Activated T-helper 2 cell treated with anti-CD3 and anti-CD28 coated beads, Interferon-gamma antibody, Interleukin-2, Interleukin-4, amounts not matched to agents 10 μg/mL and 5 μg/mL and 100 μg/mL, durations not matched to agents 14 hours and 24 hours and 36 hours (primary cell): ENCODE measurements at regions not wholly inside any gene's neighbourhood (a gene's known extent, or its start where the extent isn't known, plus 50 kb on each side); places are given as distances from the start of the nearest gene placed in this dataset.
"Not testable (repeated sequence)": the region's sequence is repeated elsewhere in the genome, so short reads cannot be mapped to it uniquely, and the experiment has no call there.

ENCODE experiments used
- DNase-seq: peaks from one replicate; pipeline ENCODE4 v3.0.0; 2021; ENCODE audit warnings: low spot score
- H3K27ac Mint-ChIP-seq: one replicate; pipeline ENCODE4 v1.8.0; 2021; ENCODE audit warnings: mixed read lengths
- H3K27me3 Mint-ChIP-seq: one replicate; pipeline ENCODE4 v1.8.0; 2021; ENCODE audit warnings: low read depth, mixed read lengths
- H3K36me3 Mint-ChIP-seq: one replicate; pipeline ENCODE4 v1.8.0; 2021; ENCODE audit warnings: low read depth, mixed read lengths
- H3K4me1 Mint-ChIP-seq: one replicate; pipeline ENCODE4 v1.8.0; 2021; ENCODE audit warnings: low read depth, mixed read lengths
- H3K4me3 Mint-ChIP-seq: one replicate; pipeline ENCODE4 v1.8.0; 2021; ENCODE audit warnings: low read depth, mild to moderate bottlenecking, moderate library complexity, mixed read lengths
- H3K9me3 Mint-ChIP-seq: one replicate; pipeline ENCODE4 v1.8.0; 2021; ENCODE audit warnings: mixed read lengths
- intact Hi-C: fragments of 100-400 bp; cut with micrococcal nuclease; formaldehyde crosslinking; loops from one replicate; pipeline ENCODE4 v1.15.1; 2023

DNA sequence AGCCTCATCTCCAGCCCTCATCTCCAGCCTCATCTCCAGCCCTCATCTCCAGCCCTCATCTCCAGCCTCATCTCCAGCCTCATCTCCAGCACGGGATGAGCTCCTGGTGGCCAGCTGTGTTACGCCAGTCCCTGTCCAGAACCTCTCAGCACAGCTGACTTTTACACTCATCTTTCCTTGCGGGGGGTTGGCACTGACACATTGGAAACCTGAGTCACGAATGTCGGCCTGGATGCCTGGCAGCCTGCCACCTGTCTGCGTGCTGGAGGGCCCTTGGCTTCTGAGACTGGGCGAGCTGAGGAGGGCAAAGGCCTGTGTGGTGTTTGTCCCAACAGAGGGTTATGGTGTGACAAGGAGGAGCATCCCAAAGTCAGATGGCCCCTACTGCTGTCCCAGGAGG, 66.1 kb upstream of the HGFAC start:
- Mint-ChIP-seq H3K4me1 (peaks cover 8% of the 10 kb centered on the region), H3K36me3 (peaks cover 3% of the 10 kb centered on the region), H3K4me3 (no peak overlapping the region), H3K27me3 (peaks cover 16% of the 10 kb centered on the region), H3K9me3 (peaks cover 17% of the 10 kb centered on the region), H3K27ac (no peak overlapping the region)
- intact Hi-C loops, result no loop called here
- no peak for DNase-seq

DNA sequence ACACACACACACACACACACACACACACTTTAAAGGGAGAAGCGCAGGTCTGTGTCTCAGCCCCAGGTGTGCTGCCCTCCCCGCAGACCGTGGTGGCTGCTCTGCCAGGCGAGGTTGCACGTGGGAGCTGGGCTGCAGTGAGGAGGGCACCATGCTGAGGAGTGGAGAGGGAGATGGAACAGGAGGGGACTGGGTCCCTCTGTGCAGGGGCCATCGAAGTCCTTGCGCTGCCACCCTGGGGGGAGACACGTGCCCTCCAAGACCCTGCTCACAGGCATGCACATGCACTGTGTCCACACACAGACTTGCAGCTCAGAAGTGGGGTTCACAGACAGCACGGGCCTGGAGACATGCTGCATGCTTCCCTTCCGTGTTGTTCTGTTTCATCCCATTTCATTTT, 65.5 kb upstream of the HGFAC start:
- H3K4me1 Mint-ChIP-seq, result peaks cover 3% of the 10 kb centered on the region
- H3K9me3 Mint-ChIP-seq, result peaks cover 23% of the 10 kb centered on the region
- no peak for DNase-seq
- peaks cover 11% of the 10 kb centered on the region for H3K27me3 Mint-ChIP-seq
- H3K27ac Mint-ChIP-seq, result no peak overlapping the region
- intact Hi-C loops, result no loop called here
- H3K4me3 Mint-ChIP-seq, result no peak overlapping the region
- H3K36me3 Mint-ChIP-seq, result peaks cover 7% of the 10 kb centered on the region

DNA sequence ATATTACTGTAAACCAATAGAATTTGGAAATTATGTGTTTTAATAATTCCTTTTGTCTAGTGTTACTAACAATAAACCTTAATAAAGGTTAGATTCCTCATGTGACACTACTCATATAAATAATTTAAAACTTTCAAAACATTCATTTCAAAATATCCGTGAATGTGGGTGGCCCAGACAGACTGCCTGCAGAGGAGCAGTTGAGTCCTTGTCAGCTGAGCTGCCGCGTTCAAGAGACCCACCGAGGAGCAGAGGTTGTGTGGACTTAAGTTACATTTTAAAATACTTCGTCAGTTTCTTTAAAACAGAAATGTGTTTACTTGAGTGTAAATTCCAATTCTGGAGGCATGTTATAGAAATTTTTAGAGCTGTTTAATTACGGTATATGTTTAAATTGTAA, 64.2 kb upstream of the HGFAC start:
- no peak for DNase-seq
- Mint-ChIP-seq H3K27me3 (peaks cover 4% of the 10 kb centered on the region), H3K27ac (no peak overlapping the region), H3K4me3 (no peak overlapping the region), H3K9me3 (peaks cover 28% of the 10 kb centered on the region), H3K4me1 (no peaks in the 10 kb centered on the region), H3K36me3 (peaks cover 7% of the 10 kb centered on the region)
- intact Hi-C loops, result no loop called here

DNA sequence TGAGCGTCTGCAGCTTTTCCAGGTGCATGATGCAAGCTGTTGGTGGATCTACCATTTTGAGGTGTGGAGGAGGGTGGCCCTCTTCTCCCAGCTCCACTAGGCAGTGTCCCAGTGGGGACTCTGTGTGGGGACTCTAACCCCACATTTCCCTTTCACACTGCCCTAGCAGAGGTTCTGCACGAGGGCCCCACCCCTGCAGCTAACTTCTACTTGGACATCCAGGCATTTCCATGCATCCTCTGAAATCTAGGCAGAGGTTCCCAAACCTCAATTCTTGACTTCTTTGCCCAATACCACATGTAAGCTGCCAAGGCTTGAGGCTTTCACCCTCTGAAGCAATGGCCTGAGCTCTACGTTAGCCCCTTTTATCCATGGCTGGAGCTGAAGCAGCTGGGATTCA, 61.4 kb upstream of the HGFAC start:
- H3K27me3 Mint-ChIP-seq, H3K4me3 Mint-ChIP-seq, DNase-seq, H3K36me3 Mint-ChIP-seq, intact Hi-C loops, H3K4me1 Mint-ChIP-seq, H3K27ac Mint-ChIP-seq: not testable (repeated sequence)
- H3K9me3 Mint-ChIP-seq, result peaks cover 28% of the 10 kb centered on the region

DNA sequence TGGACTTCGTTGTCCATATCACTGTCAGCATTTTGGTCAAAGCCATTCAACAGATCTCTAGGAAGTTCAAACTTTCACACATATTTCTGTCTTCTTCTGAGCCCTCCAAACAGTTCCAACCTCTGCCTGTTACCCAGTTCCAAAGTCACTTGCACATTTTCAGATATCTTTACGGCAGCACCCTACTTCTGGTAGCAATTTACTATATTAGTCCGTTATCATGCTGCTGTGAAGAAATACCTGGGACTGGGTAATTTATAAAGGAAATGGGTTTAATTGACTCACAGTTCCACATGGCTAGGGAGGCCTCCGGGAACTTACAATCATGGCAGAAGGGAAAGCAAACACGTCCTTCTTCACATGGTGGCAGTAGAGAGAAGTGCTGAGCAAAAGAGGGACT, 60.6 kb upstream of the HGFAC start:
- intact Hi-C loops, H3K4me1 Mint-ChIP-seq, H3K27me3 Mint-ChIP-seq, H3K36me3 Mint-ChIP-seq, H3K27ac Mint-ChIP-seq, DNase-seq, H3K4me3 Mint-ChIP-seq: not testable (repeated sequence)
- peaks cover 28% of the 10 kb centered on the region for H3K9me3 Mint-ChIP-seq

DNA sequence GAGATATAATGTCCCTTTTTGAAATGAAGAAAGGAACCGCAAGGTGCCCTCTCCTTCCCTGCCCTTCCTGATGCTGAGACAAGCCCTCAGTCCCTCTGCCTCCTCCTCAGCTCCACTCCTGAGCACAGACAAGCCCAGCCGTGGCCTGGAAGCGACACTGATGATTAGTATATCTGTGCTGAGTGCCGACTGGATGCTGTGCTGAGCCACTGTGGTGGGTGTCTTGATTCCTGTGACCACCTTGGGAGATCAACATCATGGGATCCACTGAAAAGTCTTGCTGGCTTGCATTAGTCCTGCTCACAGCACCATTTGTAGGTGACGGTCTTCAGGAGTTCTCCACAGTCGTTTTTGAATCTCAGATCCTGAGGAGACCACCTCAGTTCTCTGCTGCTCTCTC, 59.5 kb upstream of the HGFAC start:
- Mint-ChIP-seq H3K4me1 (peaks cover 7% of the 10 kb centered on the region), H3K9me3 (peaks cover 28% of the 10 kb centered on the region), H3K27ac (no peak overlapping the region), H3K4me3 (no peak overlapping the region), H3K36me3 (peaks cover 7% of the 10 kb centered on the region), H3K27me3 (no peaks in the 10 kb centered on the region)
- intact Hi-C loops, result no loop called here
- DNase-seq, result no peak

DNA sequence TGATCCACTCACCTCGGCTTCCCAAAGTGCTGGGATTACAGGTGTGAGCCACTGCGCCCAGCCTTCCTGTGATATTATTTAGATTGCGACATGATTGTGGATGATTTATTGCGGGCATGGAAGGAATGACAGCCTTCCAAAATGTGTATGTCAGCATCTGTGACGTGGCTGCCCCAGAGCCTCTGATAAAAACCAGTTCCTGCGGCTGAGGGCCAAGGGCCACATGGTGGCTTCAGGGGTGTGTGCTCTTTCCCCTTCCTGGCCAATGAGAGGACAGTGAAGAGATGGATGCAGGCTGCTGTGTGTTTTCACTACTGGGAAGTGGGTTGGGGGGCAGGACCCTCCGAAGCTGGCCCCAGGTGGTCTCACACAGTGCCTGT, 57.4 kb upstream of the HGFAC start:
- DNase-seq, result no peak
- Mint-ChIP-seq H3K4me3 (no peak overlapping the region), H3K9me3 (peaks cover 20% of the 10 kb centered on the region), H3K36me3 (peaks cover 4% of the 10 kb centered on the region), H3K27me3 (peaks cover 5% of the 10 kb centered on the region), H3K4me1 (peaks cover 11% of the 10 kb centered on the region), H3K27ac (no peak overlapping the region)
- intact Hi-C loops, result no loop called here

DNA sequence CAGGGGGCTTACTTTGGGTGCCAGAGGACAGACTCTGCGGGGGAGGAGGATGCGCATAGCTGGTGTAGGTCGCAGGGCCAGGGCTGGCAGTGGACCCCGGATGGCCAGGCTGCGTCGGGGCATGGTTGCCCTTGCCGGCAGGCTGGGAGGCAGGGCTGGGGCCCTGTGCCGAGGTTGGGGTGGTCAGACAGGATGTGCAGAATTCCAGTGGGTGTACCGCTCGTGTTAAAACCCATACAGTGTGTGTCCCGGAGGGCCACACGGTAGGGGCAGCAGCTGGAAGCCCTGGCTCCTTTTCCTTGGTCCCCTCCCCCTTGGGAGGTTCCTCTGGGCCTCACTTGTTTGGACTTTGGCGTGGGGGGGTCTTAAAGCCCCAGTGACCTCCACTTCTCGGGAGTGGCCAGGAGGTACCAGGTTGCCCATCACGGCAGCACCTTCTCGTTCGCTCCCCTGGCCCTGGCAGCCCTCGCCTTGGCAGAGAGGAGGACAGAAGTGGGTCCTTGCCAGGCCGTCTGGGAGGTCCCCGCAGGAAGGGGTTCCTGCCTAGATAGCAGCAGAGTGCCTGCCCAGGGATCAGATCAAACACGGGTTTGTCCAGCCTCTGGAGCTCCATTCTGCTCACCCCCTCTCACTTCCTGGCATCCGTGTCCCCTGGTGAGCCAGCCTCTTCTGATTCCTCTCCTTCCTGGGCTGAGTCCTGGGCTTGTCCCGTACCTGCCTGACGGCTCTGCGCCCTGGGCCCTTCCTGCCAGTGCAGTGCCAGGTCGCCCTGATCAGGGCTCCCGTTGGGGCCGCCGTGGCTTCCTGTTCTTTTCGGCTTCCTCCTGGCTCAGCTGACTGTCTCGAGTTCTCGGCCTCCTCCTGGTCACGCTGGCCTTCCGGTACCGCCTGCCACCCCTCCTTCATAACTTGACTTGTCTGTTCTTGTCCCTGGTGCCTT, 56.7 kb upstream of the HGFAC start:
- no peak overlapping the region for H3K4me3 Mint-ChIP-seq
- peaks cover 14% of the 10 kb centered on the region for H3K9me3 Mint-ChIP-seq
- no peak overlapping the region for H3K27ac Mint-ChIP-seq
- intact Hi-C loops, result no loop called here
- peaks cover 5% of the 10 kb centered on the region for H3K27me3 Mint-ChIP-seq
- H3K4me1 Mint-ChIP-seq, result peaks cover 11% of the 10 kb centered on the region
- peaks cover 4% of the 10 kb centered on the region for H3K36me3 Mint-ChIP-seq
- no peak for DNase-seq

DNA sequence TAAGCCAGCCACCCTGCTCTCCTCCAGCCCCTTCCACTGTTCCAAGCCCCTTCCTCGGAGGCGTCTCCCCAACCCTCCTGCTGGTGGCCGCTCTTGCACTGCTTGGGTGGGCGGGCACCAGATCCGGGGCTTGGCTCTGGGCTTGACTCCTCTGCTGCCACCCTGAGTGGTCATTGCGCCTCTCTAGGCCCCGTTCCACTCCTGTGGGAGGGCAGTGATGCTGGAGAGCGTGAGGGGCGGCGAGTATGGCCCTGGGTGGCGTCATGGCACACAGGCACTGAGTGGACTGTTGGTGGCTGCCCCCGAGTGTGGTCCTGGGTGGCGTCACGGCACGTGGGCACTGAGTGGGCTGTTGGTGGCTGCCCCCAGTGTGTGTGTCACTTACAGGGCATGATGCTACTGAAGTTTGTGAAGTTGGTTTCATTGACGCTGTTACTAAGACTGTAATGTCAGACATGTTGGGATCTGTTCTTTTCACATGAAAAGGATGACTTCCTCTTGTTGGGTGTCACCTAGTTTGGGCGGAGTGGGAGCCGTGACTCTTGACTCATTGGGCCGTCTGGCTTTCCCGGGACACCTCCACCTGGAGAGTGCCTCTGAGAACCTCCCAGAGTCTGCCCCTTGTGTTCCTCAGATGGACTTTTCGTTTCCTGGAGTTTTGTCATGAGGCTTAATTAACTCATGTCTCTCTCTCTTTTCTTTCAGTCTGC, 55.9 kb upstream of the HGFAC start:
- no peak for DNase-seq
- Mint-ChIP-seq H3K36me3 (peaks cover 2% of the 10 kb centered on the region), H3K27me3 (peaks cover 5% of the 10 kb centered on the region), H3K4me3 (no peak overlapping the region), H3K9me3 (peaks cover 9% of the 10 kb centered on the region), H3K27ac (no peak overlapping the region), H3K4me1 (peaks cover 11% of the 10 kb centered on the region)
- intact Hi-C loops, result no loop called here

DNA sequence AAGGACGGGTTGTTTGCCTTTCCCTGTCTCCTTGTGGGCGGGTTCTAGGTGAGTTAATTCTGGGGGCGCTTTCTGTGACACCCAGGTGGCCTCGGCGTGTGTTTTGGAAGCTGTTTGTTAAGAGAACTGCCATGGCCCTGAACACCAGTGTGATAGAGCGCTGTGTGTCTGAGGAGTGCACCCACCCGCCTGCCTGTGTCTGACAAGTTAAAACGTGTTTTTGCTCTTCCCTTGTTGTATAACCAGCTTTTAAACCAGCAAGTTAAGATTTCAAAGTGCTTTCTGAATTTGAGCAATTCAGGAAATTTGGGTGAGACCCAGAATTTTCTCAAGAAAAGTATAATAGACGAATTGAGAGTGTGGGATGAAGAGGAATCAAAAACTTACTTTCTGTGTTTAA, 55.2 kb upstream of the HGFAC start:
- H3K4me1 Mint-ChIP-seq, result peaks cover 11% of the 10 kb centered on the region
- H3K27me3 Mint-ChIP-seq, result peaks cover 5% of the 10 kb centered on the region
- H3K36me3 Mint-ChIP-seq, result no peaks in the 10 kb centered on the region
- no peak overlapping the region for H3K4me3 Mint-ChIP-seq
- H3K27ac Mint-ChIP-seq, result no peak overlapping the region
- peaks cover 2% of the 10 kb centered on the region for H3K9me3 Mint-ChIP-seq
- no peak for DNase-seq
- intact Hi-C loops, result no loop called here

DNA sequence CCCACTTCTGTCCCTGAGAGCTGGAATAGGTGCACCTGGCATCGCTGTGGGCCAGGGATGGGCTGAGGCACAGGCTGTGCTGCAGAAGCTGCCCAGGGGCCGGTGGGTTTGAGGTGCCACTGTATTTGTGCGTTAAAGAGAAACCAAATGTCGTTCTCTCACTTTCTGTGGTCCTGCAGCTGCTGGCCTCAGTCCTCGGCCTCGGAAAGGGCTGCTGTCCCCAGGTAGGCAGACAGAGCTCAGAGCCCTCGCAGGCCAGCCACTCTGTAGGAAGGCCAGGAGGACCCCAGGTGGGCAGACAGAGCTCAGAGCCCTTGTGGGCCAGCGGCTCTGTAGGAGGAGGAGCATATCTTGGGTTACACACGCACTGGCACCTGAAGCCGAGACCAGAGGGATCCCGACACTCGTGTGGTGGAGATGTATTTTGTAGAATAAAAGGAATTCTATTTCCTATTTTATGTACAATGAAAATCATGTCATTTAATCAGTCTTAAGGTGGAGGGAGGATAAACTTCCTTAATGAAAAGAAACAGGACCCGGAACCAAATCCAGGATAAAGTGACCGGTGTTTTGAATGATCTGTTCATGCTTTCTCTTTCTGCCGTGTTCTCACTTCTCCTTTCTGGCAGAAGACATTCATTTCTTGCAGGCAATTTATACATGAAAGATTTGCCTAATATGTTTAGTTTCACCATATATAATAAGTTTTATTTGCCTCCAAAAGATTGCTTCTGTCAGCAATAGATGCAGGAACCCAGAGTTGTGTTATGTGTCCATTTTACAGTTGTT, 54.4 kb upstream of the HGFAC start:
- intact Hi-C loops, result no loop called here
- H3K36me3 Mint-ChIP-seq, result no peaks in the 10 kb centered on the region
- no peak for DNase-seq
- peaks cover 5% of the 10 kb centered on the region for H3K27me3 Mint-ChIP-seq
- H3K27ac Mint-ChIP-seq, result no peak overlapping the region
- no peak overlapping the region for H3K4me3 Mint-ChIP-seq
- H3K9me3 Mint-ChIP-seq, result no peaks in the 10 kb centered on the region
- peaks cover 11% of the 10 kb centered on the region for H3K4me1 Mint-ChIP-seq

DNA sequence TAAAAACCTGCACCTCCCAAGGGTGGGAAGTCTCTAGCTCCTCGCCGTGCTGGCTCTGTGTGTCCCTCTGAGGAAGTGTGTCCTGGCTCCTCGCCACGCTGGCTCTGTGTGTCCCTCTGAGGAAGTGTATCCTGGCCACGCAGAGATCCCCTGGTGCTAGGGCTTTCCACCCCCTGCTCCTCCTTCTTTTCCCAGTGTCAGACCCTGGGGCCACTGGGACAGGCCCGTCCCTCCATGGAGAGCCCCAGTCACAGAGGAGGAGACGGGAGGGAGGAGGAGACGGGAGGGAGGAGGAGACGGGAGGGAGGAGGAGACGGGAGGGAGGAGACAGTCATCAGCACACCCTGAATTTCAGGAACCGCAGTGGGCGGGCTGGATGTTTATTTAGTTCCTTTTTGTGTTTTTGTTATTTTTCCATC, 53.8 kb upstream of the HGFAC start:
- Mint-ChIP-seq H3K27me3 (peaks cover 6% of the 10 kb centered on the region), H3K9me3 (no peaks in the 10 kb centered on the region)
- intact Hi-C loops, result no loop called here

More for the DNA sequence above, 53.8 kb upstream of the HGFAC start:
- no peak overlapping the region for H3K27ac Mint-ChIP-seq
- peaks cover 11% of the 10 kb centered on the region for H3K4me1 Mint-ChIP-seq
- no peaks in the 10 kb centered on the region for H3K36me3 Mint-ChIP-seq
- no peak for DNase-seq
- H3K4me3 Mint-ChIP-seq, result no peak overlapping the region
